MCF 10A (cell line): ENCODE measurements at regions not wholly inside any gene's neighbourhood (a gene's known extent, or its start where the extent isn't known, plus 50 kb on each side); places are given as distances from the start of the nearest gene placed in this dataset.

Experiments used
- BruUV-seq: library from RNA; stranded (reverse); fragments of 400-500 nt; replicated peaks from 2 replicates; lab custom pipeline; 2021; lab: Mats Ljungman, UMichigan
- CTCF ChIA-PET: fragments of 300-600 bp; sonication (Branson Sonifier 250); formaldehyde crosslinking; extraction: SDS; loops from one replicate; lab custom pipeline; 2021; ENCODE audit warnings: antibody characterized with exemption, inconsistent platforms; lab: Yijun Ruan, JAX
- POLR2A ChIA-PET: fragments of 300-600, 350-650 bp; sonication (Branson Sonifier 250); formaldehyde crosslinking; extraction: SDS; loops from one replicate; lab custom pipeline; 2020; ENCODE audit warnings: antibody characterized with exemption, inconsistent platforms; lab: Yijun Ruan, JAX
- DNase-seq: peaks from one replicate; pipeline ENCODE4 v3.0.0-alpha.2; 2018; ENCODE audit not compliant: unreplicated experiment
- H3K27ac Mint-ChIP-seq: one replicate; pipeline ENCODE4 v1.8.0; 2022; ENCODE audit warnings: mild to moderate bottlenecking, low read depth, mixed read lengths; ENCODE audit not compliant: unreplicated experiment
- H3K27me3 Mint-ChIP-seq: one replicate; pipeline ENCODE4 v1.8.0; 2022; ENCODE audit warnings: mixed read lengths; ENCODE audit not compliant: insufficient read depth, unreplicated experiment
- H3K36me3 Mint-ChIP-seq: one replicate; pipeline ENCODE4 v1.8.0; 2022; ENCODE audit warnings: mild to moderate bottlenecking, moderate library complexity, mixed read lengths; ENCODE audit not compliant: insufficient read depth, unreplicated experiment
- H3K4me1 Mint-ChIP-seq: one replicate; pipeline ENCODE4 v1.8.0; 2022; ENCODE audit warnings: mixed read lengths; ENCODE audit not compliant: insufficient read depth, unreplicated experiment
- H3K4me3 Mint-ChIP-seq: one replicate; pipeline ENCODE4 v1.8.0; 2022; ENCODE audit warnings: mild to moderate bottlenecking, moderate library complexity, mixed read lengths; ENCODE audit not compliant: unreplicated experiment
- H3K9me3 Mint-ChIP-seq: one replicate; pipeline ENCODE4 v1.8.0; 2022; ENCODE audit warnings: mixed read lengths; ENCODE audit not compliant: unreplicated experiment
- CTCF ChIP-seq: fragments of 200-600 bp; IDR thresholded peaks from one replicate; pipeline ENCODE4 v1.8.0; 2022; ENCODE audit warnings: antibody characterized with exemption, mild to moderate bottlenecking; ENCODE audit not compliant: unreplicated experiment
- intact Hi-C: fragments of 100-400 bp; cut with micrococcal nuclease; formaldehyde crosslinking; loops from 2 replicates; pipeline ENCODE4 v1.14.1; 2022

GRCh38 chr3:159662549-159662948 lies 326.1 kb upstream of the IL12A start:
- no TSS peak for BruUV-seq
- no peak for TF ChIP-seq CTCF
- Mint-ChIP-seq H3K4me3 (no peak overlapping the region), H3K36me3 (no peaks in the 10 kb centered on the region), H3K4me1 (no peaks in the 10 kb centered on the region), H3K9me3 (peaks cover 9% of the 10 kb centered on the region), H3K27me3 (no peaks in the 10 kb centered on the region), H3K27ac (no peak overlapping the region)
- no peak for DNase-seq
- intact Hi-C loops, result no loop called here
- POLR2A ChIA-PET, result no interaction called here
- CTCF ChIA-PET, result interaction anchor here (0.8 kb wide), 1 partner anchor 143 kb away, joined by 3 read pairs; no protein-coding TSS in a partner anchor

- no peaks in the 10 kb centered on the region for H3K4me1 Mint-ChIP-seq
- H3K9me3 Mint-ChIP-seq, result peaks cover 9% of the 10 kb centered on the region
- intact Hi-C loops, result no loop called here
- no peaks in the 10 kb centered on the region for H3K36me3 Mint-ChIP-seq
- TF ChIP-seq CTCF, result no peak
- POLR2A ChIA-PET, result interaction anchor here (0.7 kb wide), 1 partner anchor 15 kb away, joined by 3 read pairs; no protein-coding TSS in a partner anchor
- no TSS peak for BruUV-seq
- peak; percentile 49 for DNase-seq
- no peaks in the 10 kb centered on the region for H3K27me3 Mint-ChIP-seq
- H3K27ac Mint-ChIP-seq, result no peak overlapping the region
- no peak overlapping the region for H3K4me3 Mint-ChIP-seq
- CTCF ChIA-PET, result interaction anchor here (1.3 kb wide), 1 partner anchor 49 kb away, joined by 3 read pairs; no protein-coding TSS in a partner anchor
Measured at GRCh38 chr3:159664006-159664405, 324.6 kb upstream of the IL12A start.

- DNase-seq, result no peak
- Mint-ChIP-seq H3K36me3 (no peaks in the 10 kb centered on the region), H3K27me3 (no peaks in the 10 kb centered on the region), H3K4me3 (no peak overlapping the region), H3K27ac (no peak overlapping the region), H3K4me1 (no peaks in the 10 kb centered on the region), H3K9me3 (peaks cover 9% of the 10 kb centered on the region)
- CTCF ChIA-PET, result interaction anchor here (1.3 kb wide), 1 partner anchor 49 kb away, joined by 3 read pairs; no protein-coding TSS in a partner anchor
- no peak for TF ChIP-seq CTCF
- intact Hi-C loops, result no loop called here
- POLR2A ChIA-PET, result interaction anchor here (0.7 kb wide), 1 partner anchor 14 kb away, joined by 3 read pairs; no protein-coding TSS in a partner anchor
- no TSS peak for BruUV-seq
Measured at GRCh38 chr3:159664653-159665052, 324.0 kb upstream of the IL12A start.

- no peaks in the 10 kb centered on the region for H3K27me3 Mint-ChIP-seq
- H3K4me1 Mint-ChIP-seq, result no peaks in the 10 kb centered on the region
- ChIA-PET POLR2A (no interaction called here), CTCF (no interaction called here)
- no TSS peak for BruUV-seq
- TF ChIP-seq CTCF, result no peak
- no peak overlapping the region for H3K4me3 Mint-ChIP-seq
- no peak for DNase-seq
- intact Hi-C loops, result no loop called here
- H3K36me3 Mint-ChIP-seq, result no peaks in the 10 kb centered on the region
- peaks cover under 1% of the 10 kb centered on the region for H3K9me3 Mint-ChIP-seq
- no peak overlapping the region for H3K27ac Mint-ChIP-seq
Measured at GRCh38 chr3:159667261-159667660, 321.4 kb upstream of the IL12A start.
